Urinary bladder (tissue), 3 donors: ENCODE measurements at regions not wholly inside any gene's neighbourhood (a gene's known extent, or its start where the extent isn't known, plus 50 kb on each side); places are given as distances from the start of the nearest gene placed in this dataset.
A peak's percentile ranks its signal among the peaks of the same experiment; 100 is the strongest.
"Not testable (repeated sequence)": the region's sequence is repeated elsewhere in the genome, so short reads cannot be mapped to it uniquely, and the experiment has no call there.

Experiments used
- DNase-seq: peaks from one replicate; pipeline ENCODE4 v3.0.0-alpha.2; 2015; ENCODE audit errors: extremely low spot score
- H3K27ac ChIP-seq: one replicate; pipeline ENCODE4 v1.5.1; 2013; ENCODE audit warnings: low read depth, mild to moderate bottlenecking, moderate library complexity
- H3K36me3 ChIP-seq: one replicate; pipeline ENCODE4 v1.6.1; 2013; ENCODE audit warnings: mild to moderate bottlenecking, moderate library complexity; ENCODE audit not compliant: insufficient read depth
- H3K4me1 ChIP-seq: one replicate; pipeline ENCODE4 v1.6.1; 2013; ENCODE audit warnings: mild to moderate bottlenecking, moderate library complexity; ENCODE audit not compliant: insufficient read depth
- H3K4me3 ChIP-seq: one replicate; pipeline ENCODE4 v1.5.1; 2013; ENCODE audit warnings: low read depth, low read length
- WGBS: extraction: QIAGEN DNeasy Blood & Tissue Kit; methylation state at CpG from one replicate; pipeline ENCODE4 v1.1.7; 2013; 5-methylcytosine and 5-hydroxymethylcytosine counted together
- donor health status: healthy with polysubstance abuse.
- donor health status: healthy.

DNA sequence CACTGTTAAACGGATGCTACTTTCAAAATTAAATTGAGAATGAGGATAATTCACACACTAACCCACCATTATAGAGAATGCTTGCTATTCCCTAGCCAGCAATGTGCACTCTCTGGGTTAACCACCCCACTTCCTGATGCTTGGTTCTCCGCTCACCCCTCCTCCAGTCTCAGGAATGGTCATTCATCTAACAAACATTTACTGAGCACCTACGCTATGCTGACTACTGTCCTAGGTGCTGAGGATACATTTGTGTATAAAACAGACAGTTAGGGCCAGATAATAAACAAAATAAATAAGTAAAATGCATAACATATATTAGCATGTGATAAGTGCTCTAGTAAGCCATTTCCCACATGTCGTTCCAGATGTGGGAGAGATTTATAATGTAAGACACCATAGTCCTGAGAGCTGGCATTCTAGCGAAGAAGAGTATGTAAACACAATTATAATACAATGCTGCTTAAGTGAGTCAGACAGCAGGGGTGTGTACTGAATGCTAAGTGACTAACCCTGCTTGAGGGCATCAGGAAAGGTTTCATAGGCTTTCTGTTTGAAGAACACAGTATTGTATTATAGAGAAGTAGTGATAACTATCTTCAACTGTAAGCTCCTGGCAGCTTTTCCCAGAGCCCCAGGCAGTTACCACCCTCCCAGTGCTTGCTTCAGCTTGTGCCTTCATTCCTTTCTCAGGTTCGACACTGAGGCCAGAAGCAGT lies 126.7 kb upstream of the CACHD1 start:
- 57% methylated on average over 6 of the region's 6 CpGs for WGBS
- H3K27ac ChIP-seq: no peak overlapping the region

DNA sequence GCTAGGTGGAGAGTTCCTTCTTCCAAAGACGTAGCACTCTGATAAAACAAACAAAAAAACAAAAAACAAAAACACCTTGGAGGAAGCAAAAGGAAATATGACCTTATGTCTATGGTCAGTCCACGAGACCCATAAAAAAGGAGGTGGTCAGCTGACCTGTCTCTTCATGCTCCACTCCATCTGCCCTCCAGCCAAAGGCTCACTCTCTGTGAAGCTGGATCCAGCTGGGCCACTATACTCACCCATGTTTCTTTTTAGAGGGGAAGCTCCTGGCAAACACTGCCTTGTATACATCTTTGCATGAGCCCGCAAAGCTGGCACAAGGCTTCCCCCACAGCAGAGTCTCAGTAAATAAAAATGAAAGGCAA lies 126.1 kb upstream of the CACHD1 start:
- Histone ChIP-seq H3K36me3 (no peaks in the 10 kb centered on the region), H3K27ac (peak overlapping the region; percentile 53), H3K4me1 (no peaks in the 10 kb centered on the region), H3K4me3 (no peak overlapping the region)
- WGBS: 60% methylated on average over 3 of the region's 3 CpGs
- no peak for DNase-seq

More for the DNA sequence above, 126.7 kb upstream of the CACHD1 start:
- H3K36me3 ChIP-seq: no peaks in the 10 kb centered on the region
- DNase-seq: peak; percentile 59
- no peaks in the 10 kb centered on the region for H3K4me1 ChIP-seq
- H3K4me3 ChIP-seq: no peak overlapping the region

- no peak for DNase-seq
- H3K4me1 ChIP-seq: no peaks in the 10 kb centered on the region
- H3K4me3 ChIP-seq: no peak overlapping the region
- no peaks in the 10 kb centered on the region for H3K36me3 ChIP-seq
- no peak overlapping the region for H3K27ac ChIP-seq
- 79% methylated on average over 4 of the region's 4 CpGs for WGBS
Observed at GRCh38 chr1:64348270-64348960, 121.5 kb upstream of the CACHD1 start.

DNA sequence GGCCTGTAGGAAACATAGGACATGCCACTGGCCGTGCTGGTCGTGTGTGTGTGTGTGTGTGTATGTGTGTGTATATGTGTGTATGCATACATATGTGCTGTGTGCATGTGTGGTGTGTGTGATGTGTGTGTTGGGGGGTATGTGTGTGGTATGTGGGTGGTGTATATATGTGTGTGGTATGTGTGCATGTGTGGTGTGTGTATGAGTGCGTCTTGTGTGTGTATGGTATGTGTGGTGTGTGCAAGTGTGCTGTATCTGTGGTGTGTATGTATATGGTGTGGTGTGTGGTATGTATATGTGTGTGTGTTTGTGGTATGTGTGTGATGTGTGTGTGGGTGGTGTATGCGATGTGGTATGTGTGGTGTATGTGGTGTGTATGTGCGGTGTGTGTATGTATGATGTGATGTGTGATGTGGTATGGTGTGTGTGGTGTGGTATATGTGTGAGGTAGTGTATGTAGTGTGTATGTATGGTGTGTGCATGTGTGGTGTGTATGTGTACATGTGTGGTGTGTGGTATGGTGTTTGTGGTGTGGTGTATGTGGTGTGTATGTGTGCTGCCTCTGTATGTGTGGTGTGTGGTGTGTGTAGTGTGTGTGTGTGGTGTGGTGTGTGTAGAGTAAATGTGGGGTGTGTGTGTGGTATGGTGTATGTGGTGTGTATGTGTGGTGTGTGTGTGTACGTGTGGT lies 120.8 kb upstream of the CACHD1 start:
- no peak for DNase-seq
- Histone ChIP-seq H3K4me1 (no peaks in the 10 kb centered on the region), H3K36me3 (no peaks in the 10 kb centered on the region), H3K4me3 (no peak overlapping the region), H3K27ac (no peak overlapping the region)
- WGBS: 96% methylated on average over 6 of the region's 6 CpGs

- WGBS: 83% methylated on average over 2 of the region's 2 CpGs
- H3K4me1 ChIP-seq, H3K4me3 ChIP-seq, H3K27ac ChIP-seq, H3K36me3 ChIP-seq, DNase-seq: not testable (repeated sequence)
Observed at GRCh38 chr1:64355534-64355933, 114.4 kb upstream of the CACHD1 start.

GRCh38 chr1:64356636-64357256 lies 113.2 kb upstream of the CACHD1 start:
- Histone ChIP-seq H3K4me1 (no peaks in the 10 kb centered on the region), H3K27ac (no peak overlapping the region), H3K36me3 (no peaks in the 10 kb centered on the region), H3K4me3 (no peak overlapping the region)
- 64% methylated on average over 15 of the region's 15 CpGs for WGBS
- DNase-seq: no peak

DNA sequence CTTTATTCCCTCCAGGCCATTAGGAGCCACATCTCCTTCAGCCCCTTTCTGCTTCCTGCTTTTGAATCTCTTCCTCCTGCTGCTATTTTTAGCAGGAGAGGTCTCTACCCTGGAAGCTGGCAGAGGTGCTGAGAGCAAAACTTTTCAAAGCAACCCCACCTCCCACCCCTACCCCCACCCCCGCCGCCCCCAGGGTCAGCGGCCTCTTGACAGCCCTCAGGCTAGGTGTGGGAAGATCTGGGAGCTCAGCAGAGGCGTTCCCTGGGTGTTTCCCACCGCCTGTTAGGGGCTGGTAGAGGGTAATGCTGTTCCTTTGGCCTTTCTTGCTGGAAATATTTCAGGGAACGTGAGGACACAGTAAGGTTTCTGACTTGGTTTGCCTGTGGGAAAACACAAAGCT lies 112.5 kb upstream of the CACHD1 start:
- Histone ChIP-seq H3K36me3 (no peaks in the 10 kb centered on the region), H3K4me3 (no peak overlapping the region), H3K27ac (no peak overlapping the region), H3K4me1 (no peaks in the 10 kb centered on the region)
- WGBS: 40% methylated on average over 6 of the region's 6 CpGs
- no peak for DNase-seq

DNA sequence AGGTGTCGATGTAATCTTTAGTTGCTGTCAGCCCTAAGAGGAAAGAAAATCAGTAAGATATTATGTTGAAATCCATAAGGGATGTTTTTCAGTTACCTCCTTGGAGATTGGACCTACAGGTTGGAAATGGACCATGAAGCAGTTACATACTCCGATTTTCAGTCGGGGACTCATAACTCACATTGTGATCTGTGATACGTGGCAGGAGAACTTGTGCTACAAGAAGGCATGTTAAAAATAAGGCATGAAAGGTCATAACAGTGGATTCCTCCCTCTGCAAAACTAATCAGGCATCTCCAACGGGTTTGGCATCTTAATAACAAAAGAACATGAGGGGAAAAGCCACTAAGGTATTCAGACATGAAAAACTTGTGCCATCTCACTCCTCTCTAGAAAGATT lies 111.2 kb upstream of the CACHD1 start:
- H3K36me3 ChIP-seq: no peaks in the 10 kb centered on the region
- DNase-seq: no peak
- H3K4me1 ChIP-seq: no peaks in the 10 kb centered on the region
- no peak overlapping the region for H3K27ac ChIP-seq
- 78% methylated on average over 5 of the region's 5 CpGs for WGBS
- H3K4me3 ChIP-seq: no peak overlapping the region

- 81% methylated on average over 3 of the region's 3 CpGs for WGBS
- no peak overlapping the region for H3K27ac ChIP-seq
Observed at GRCh38 chr1:64361974-64362373, 108.0 kb upstream of the CACHD1 start.

DNA sequence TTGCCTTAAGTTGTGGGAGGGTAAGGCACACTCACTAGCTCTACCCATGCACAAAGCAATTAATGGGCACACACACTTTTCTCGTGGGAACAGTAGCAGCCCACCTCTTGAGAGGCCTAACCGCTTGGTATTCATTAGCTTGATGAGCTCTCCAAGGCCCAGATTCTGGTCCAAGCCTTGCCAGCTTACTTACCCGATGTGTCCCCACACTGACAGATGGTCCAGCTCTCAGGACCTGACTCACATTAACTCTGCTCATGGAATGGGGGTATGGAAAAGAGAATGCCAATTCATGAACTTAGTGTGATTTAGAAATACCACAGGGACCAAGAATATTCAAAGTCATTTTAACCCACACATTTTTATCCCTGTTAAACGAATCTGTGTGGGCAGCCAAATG lies 106.8 kb upstream of the CACHD1 start:
- WGBS: 85% methylated on average over 4 of the region's 4 CpGs

More at GRCh38 chr1:64361974-64362373, 108.0 kb upstream of the CACHD1 start:
- H3K4me3 ChIP-seq: no peak overlapping the region
- no peaks in the 10 kb centered on the region for H3K4me1 ChIP-seq
- no peak for DNase-seq
- H3K36me3 ChIP-seq: no peaks in the 10 kb centered on the region

GRCh38 chr1:64363616-64364015 lies 106.3 kb upstream of the CACHD1 start:
- no peak overlapping the region for H3K27ac ChIP-seq
- no peaks in the 10 kb centered on the region for H3K36me3 ChIP-seq
- H3K4me1 ChIP-seq: no peaks in the 10 kb centered on the region
- no peak overlapping the region for H3K4me3 ChIP-seq
- DNase-seq: no peak

More for the DNA sequence above, 106.8 kb upstream of the CACHD1 start:
- H3K4me1 ChIP-seq: no peaks in the 10 kb centered on the region
- no peak overlapping the region for H3K27ac ChIP-seq
- no peaks in the 10 kb centered on the region for H3K36me3 ChIP-seq
- H3K4me3 ChIP-seq: no peak overlapping the region
- no peak for DNase-seq

DNA sequence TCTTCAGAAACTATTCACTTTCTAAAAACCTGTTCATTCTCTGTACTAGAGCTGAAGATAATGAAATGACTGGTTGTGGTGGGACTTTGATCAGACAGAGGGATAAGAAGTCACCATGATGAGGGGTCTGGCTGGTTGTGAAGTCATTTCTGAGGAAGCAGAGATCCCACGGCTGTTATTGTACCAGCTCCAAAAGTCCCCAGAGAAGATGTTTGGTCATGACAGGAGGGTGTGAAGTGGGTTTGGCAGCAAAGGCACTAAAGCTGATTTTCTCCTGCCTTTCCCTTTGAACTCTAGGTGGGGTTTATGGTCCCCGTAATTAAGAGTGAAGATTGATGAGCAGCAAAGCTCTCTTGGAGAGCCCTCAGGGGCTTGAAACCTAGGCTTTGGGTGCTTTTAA lies 103.1 kb upstream of the CACHD1 start:
- H3K4me3 ChIP-seq: no peak overlapping the region
- no peak for DNase-seq
- H3K4me1 ChIP-seq: no peaks in the 10 kb centered on the region
- WGBS: 77% methylated on average over 2 of the region's 2 CpGs
- H3K27ac ChIP-seq: no peak overlapping the region
- H3K36me3 ChIP-seq: no peaks in the 10 kb centered on the region

GRCh38 chr1:64368344-64368743 lies 101.6 kb upstream of the CACHD1 start:
- Histone ChIP-seq H3K36me3 (no peaks in the 10 kb centered on the region), H3K4me3 (no peak overlapping the region), H3K27ac (no peak overlapping the region), H3K4me1 (no peaks in the 10 kb centered on the region)
- DNase-seq: no peak
- WGBS: 69% methylated on average over 1 of the region's 1 CpG

GRCh38 chr1:64378826-64379225 lies 91.1 kb upstream of the CACHD1 start:
- WGBS: 91% methylated on average over 7 of the region's 7 CpGs
- DNase-seq: no peak
- H3K4me1 ChIP-seq: no peaks in the 10 kb centered on the region
- no peak overlapping the region for H3K27ac ChIP-seq
- no peaks in the 10 kb centered on the region for H3K36me3 ChIP-seq
- H3K4me3 ChIP-seq: no peak overlapping the region
